ENCODE measurements at regions not wholly inside any gene's neighbourhood (a gene's known extent, or its start where the extent isn't known, plus 50 kb on each side); places are given as distances from the start of the nearest gene placed in this dataset.
A peak's percentile ranks its signal among the peaks of the same experiment; 100 is the strongest.

- H3K36me3 ChIP-seq (ENCODE audit: control insufficient read depth in 4 of 4, insufficient read depth in 4 of 4, low read length in 3 of 4): no peaks in the 10 kb centered on the region
- no peak for DNase-seq
- ChIA-PET CTCF (no interaction called here), POLR2A (no interaction called here)
- no peaks in the 10 kb centered on the region for H3K27me3 ChIP-seq (replicated peaks in 2 of 5; ENCODE audit: control insufficient read depth in 4 of 5, insufficient read depth in 5 of 5, low read length in 4 of 5)
- no peak overlapping the region for H3K27ac ChIP-seq (ENCODE audit: insufficient read depth in 1 of 2, low read depth in 1 of 2, low read length in 2 of 2, poor library complexity in 1 of 2, severe bottlenecking in 2 of 2)
- peaks cover 0 to 7% (median 2%) of the 10 kb centered on the region in 4 experiments for H3K4me1 ChIP-seq (ENCODE audit: control extremely low read depth in 1 of 4, control insufficient read depth in 4 of 4, insufficient read depth in 4 of 4, low read length in 3 of 4)
- H3K9me3 ChIP-seq (ENCODE audit: control extremely low read depth in 1 of 5, control insufficient read depth in 4 of 5, insufficient read depth in 2 of 5, low read depth in 1 of 5, low read length in 4 of 5): peaks cover 0 to 3% (median 0%) of the 10 kb centered on the region in 5 experiments
- 90% methylated on average over 2 of the region's 3 CpGs for WGBS (ENCODE audit: insufficient coverage)
- H3K4me3 ChIP-seq (ENCODE audit: control insufficient read depth in 1 of 7, extremely low read depth in 1 of 7, insufficient read depth in 4 of 7, low read depth in 2 of 7, low read length in 6 of 7): no peak overlapping the region
These were observed 855.0 kb downstream of the EPHA7 start for GRCh38 chr6:92564376-92564775.

GRCh38 chr6:92559611-92560010 lies 859.7 kb downstream of the EPHA7 start:
- DNase-seq: no peak
- no peaks in the 10 kb centered on the region for H3K27me3 ChIP-seq (replicated peaks in 2 of 5; ENCODE audit: control insufficient read depth in 4 of 5, insufficient read depth in 5 of 5, low read length in 4 of 5)

GRCh38 chr6:92559003-92559402 lies 860.4 kb downstream of the EPHA7 start:
- POLR2A ChIA-PET: no interaction called here
- WGBS (ENCODE audit: insufficient coverage): 100% methylated on average over 1 of the region's 2 CpGs
- CTCF ChIA-PET: no interaction called here
- DNase-seq: no peak
- Histone ChIP-seq H3K36me3 (ENCODE audit: control insufficient read depth in 4 of 4, insufficient read depth in 4 of 4, low read length in 3 of 4) (no peaks in the 10 kb centered on the region), H3K9me3 (ENCODE audit: control extremely low read depth in 1 of 5, control insufficient read depth in 4 of 5, insufficient read depth in 2 of 5, low read depth in 1 of 5, low read length in 4 of 5) (peaks cover 0 to 2% (median 0%) of the 10 kb centered on the region in 5 experiments), H3K4me3 (ENCODE audit: control insufficient read depth in 1 of 7, extremely low read depth in 1 of 7, insufficient read depth in 4 of 7, low read depth in 2 of 7, low read length in 6 of 7) (no peak overlapping the region), H3K27ac (ENCODE audit: insufficient read depth in 1 of 2, low read depth in 1 of 2, low read length in 2 of 2, poor library complexity in 1 of 2, severe bottlenecking in 2 of 2) (no peak overlapping the region), H3K4me1 (ENCODE audit: control extremely low read depth in 1 of 4, control insufficient read depth in 4 of 4, insufficient read depth in 4 of 4, low read length in 3 of 4) (peaks cover 0 to 11% (median 2%) of the 10 kb centered on the region in 4 experiments), H3K27me3 (replicated peaks in 2 of 5; ENCODE audit: control insufficient read depth in 4 of 5, insufficient read depth in 5 of 5, low read length in 4 of 5) (no peaks in the 10 kb centered on the region)

More at GRCh38 chr6:92559611-92560010, 859.7 kb downstream of the EPHA7 start:
- Histone ChIP-seq H3K27ac (ENCODE audit: insufficient read depth in 1 of 2, low read depth in 1 of 2, low read length in 2 of 2, poor library complexity in 1 of 2, severe bottlenecking in 2 of 2) (no peak overlapping the region), H3K4me3 (ENCODE audit: control insufficient read depth in 1 of 7, extremely low read depth in 1 of 7, insufficient read depth in 4 of 7, low read depth in 2 of 7, low read length in 6 of 7) (peak overlapping the region in 2 of 7 experiments; percentile 15 to 19), H3K9me3 (ENCODE audit: control extremely low read depth in 1 of 5, control insufficient read depth in 4 of 5, insufficient read depth in 2 of 5, low read depth in 1 of 5, low read length in 4 of 5) (peaks cover 0 to 2% (median 0%) of the 10 kb centered on the region in 5 experiments), H3K36me3 (ENCODE audit: control insufficient read depth in 4 of 4, insufficient read depth in 4 of 4, low read length in 3 of 4) (no peaks in the 10 kb centered on the region), H3K4me1 (ENCODE audit: control extremely low read depth in 1 of 4, control insufficient read depth in 4 of 4, insufficient read depth in 4 of 4, low read length in 3 of 4) (peaks cover 0 to 11% (median 2%) of the 10 kb centered on the region in 4 experiments)
- 0% methylated on average over 4 of the region's 5 CpGs for WGBS (ENCODE audit: insufficient coverage)
- ChIA-PET CTCF (no interaction called here), POLR2A (no interaction called here)

GRCh38 chr6:92550501-92550900 lies 868.9 kb downstream of the EPHA7 start:
- Histone ChIP-seq H3K36me3 (ENCODE audit: control insufficient read depth in 4 of 4, insufficient read depth in 4 of 4, low read length in 3 of 4) (no peaks in the 10 kb centered on the region), H3K27me3 (replicated peaks in 2 of 5; ENCODE audit: control insufficient read depth in 4 of 5, insufficient read depth in 5 of 5, low read length in 4 of 5) (no peaks in the 10 kb centered on the region), H3K27ac (ENCODE audit: insufficient read depth in 1 of 2, low read depth in 1 of 2, low read length in 2 of 2, poor library complexity in 1 of 2, severe bottlenecking in 2 of 2) (no peak overlapping the region), H3K4me3 (ENCODE audit: control insufficient read depth in 1 of 7, extremely low read depth in 1 of 7, insufficient read depth in 4 of 7, low read depth in 2 of 7, low read length in 6 of 7) (no peak overlapping the region), H3K9me3 (ENCODE audit: control extremely low read depth in 1 of 5, control insufficient read depth in 4 of 5, insufficient read depth in 2 of 5, low read depth in 1 of 5, low read length in 4 of 5) (no peaks in the 10 kb centered on the region), H3K4me1 (ENCODE audit: control extremely low read depth in 1 of 4, control insufficient read depth in 4 of 4, insufficient read depth in 4 of 4, low read length in 3 of 4) (no peaks in the 10 kb centered on the region)
- WGBS (ENCODE audit: insufficient coverage): no CpG with 5 or more reads among the region's 1 CpG
- no peak for DNase-seq
- ChIA-PET POLR2A (no interaction called here), CTCF (no interaction called here)

GRCh38 chr6:92545861-92546260 lies 873.5 kb downstream of the EPHA7 start:
- POLR2A ChIA-PET: no interaction called here
- Histone ChIP-seq H3K9me3 (ENCODE audit: control extremely low read depth in 1 of 5, control insufficient read depth in 4 of 5, insufficient read depth in 2 of 5, low read depth in 1 of 5, low read length in 4 of 5) (no peaks in the 10 kb centered on the region), H3K27me3 (replicated peaks in 2 of 5; ENCODE audit: control insufficient read depth in 4 of 5, insufficient read depth in 5 of 5, low read length in 4 of 5) (no peaks in the 10 kb centered on the region), H3K4me1 (ENCODE audit: control extremely low read depth in 1 of 4, control insufficient read depth in 4 of 4, insufficient read depth in 4 of 4, low read length in 3 of 4) (no peaks in the 10 kb centered on the region), H3K4me3 (ENCODE audit: control insufficient read depth in 1 of 7, extremely low read depth in 1 of 7, insufficient read depth in 4 of 7, low read depth in 2 of 7, low read length in 6 of 7) (no peak overlapping the region), H3K27ac (ENCODE audit: insufficient read depth in 1 of 2, low read depth in 1 of 2, low read length in 2 of 2, poor library complexity in 1 of 2, severe bottlenecking in 2 of 2) (no peak overlapping the region), H3K36me3 (ENCODE audit: control insufficient read depth in 4 of 4, insufficient read depth in 4 of 4, low read length in 3 of 4) (no peaks in the 10 kb centered on the region)
- no CpG with 5 or more reads among the region's 1 CpG for WGBS (ENCODE audit: insufficient coverage)
- DNase-seq: no peak
- CTCF ChIA-PET: no interaction called here

DNA sequence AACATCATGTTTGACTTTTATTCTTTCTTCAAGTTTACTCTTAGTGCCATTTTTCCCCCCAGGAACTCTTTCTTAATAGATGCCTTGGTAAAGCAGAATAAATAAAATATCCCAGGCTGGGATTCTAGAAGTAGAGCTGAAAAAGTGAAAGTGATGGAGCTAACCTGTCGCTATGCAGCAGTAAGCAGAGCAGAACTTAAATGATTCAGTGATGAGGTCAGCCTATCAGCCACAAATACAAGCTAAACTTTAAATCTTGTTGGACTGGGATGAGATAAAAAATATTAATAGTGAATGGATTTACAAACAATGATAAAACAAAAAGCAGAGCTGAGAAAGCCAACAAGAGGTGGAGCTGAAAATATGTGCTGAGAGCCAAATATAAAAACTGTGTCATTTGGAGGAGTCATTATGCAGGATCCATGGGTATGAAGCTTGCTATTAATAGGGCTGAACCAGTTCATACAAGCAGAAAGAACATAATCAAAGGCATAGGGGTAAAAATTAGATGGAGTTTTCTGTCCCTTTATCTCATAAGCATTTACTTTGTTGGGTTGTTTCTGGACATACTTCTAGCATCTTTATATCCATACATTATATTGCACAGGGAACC lies 877.8 kb downstream of the EPHA7 start:
- Histone ChIP-seq H3K4me3 (ENCODE audit: control insufficient read depth in 1 of 7, extremely low read depth in 1 of 7, insufficient read depth in 4 of 7, low read depth in 2 of 7, low read length in 6 of 7) (no peak overlapping the region), H3K27ac (ENCODE audit: insufficient read depth in 1 of 2, low read depth in 1 of 2, low read length in 2 of 2, poor library complexity in 1 of 2, severe bottlenecking in 2 of 2) (no peak overlapping the region), H3K36me3 (ENCODE audit: control insufficient read depth in 4 of 4, insufficient read depth in 4 of 4, low read length in 3 of 4) (no peaks in the 10 kb centered on the region), H3K27me3 (replicated peaks in 2 of 5; ENCODE audit: control insufficient read depth in 4 of 5, insufficient read depth in 5 of 5, low read length in 4 of 5) (no peaks in the 10 kb centered on the region), H3K9me3 (ENCODE audit: control extremely low read depth in 1 of 5, control insufficient read depth in 4 of 5, insufficient read depth in 2 of 5, low read depth in 1 of 5, low read length in 4 of 5) (no peaks in the 10 kb centered on the region), H3K4me1 (ENCODE audit: control extremely low read depth in 1 of 4, control insufficient read depth in 4 of 4, insufficient read depth in 4 of 4, low read length in 3 of 4) (no peaks in the 10 kb centered on the region)
- no CpG with 5 or more reads among the region's 1 CpG for WGBS (ENCODE audit: insufficient coverage)
- no peak for DNase-seq
- ChIA-PET CTCF (no interaction called here), POLR2A (no interaction called here)

GRCh38 chr6:92538926-92539325 lies 880.4 kb downstream of the EPHA7 start:
- no peak overlapping the region for H3K4me3 ChIP-seq (ENCODE audit: control insufficient read depth in 1 of 7, extremely low read depth in 1 of 7, insufficient read depth in 4 of 7, low read depth in 2 of 7, low read length in 6 of 7)
- no peaks in the 10 kb centered on the region for H3K9me3 ChIP-seq (ENCODE audit: control extremely low read depth in 1 of 5, control insufficient read depth in 4 of 5, insufficient read depth in 2 of 5, low read depth in 1 of 5, low read length in 4 of 5)
- ChIA-PET CTCF (no interaction called here), POLR2A (no interaction called here)
- H3K27me3 ChIP-seq (replicated peaks in 2 of 5; ENCODE audit: control insufficient read depth in 4 of 5, insufficient read depth in 5 of 5, low read length in 4 of 5): no peaks in the 10 kb centered on the region
- no peaks in the 10 kb centered on the region for H3K36me3 ChIP-seq (ENCODE audit: control insufficient read depth in 4 of 4, insufficient read depth in 4 of 4, low read length in 3 of 4)
- no peak overlapping the region for H3K27ac ChIP-seq (ENCODE audit: insufficient read depth in 1 of 2, low read depth in 1 of 2, low read length in 2 of 2, poor library complexity in 1 of 2, severe bottlenecking in 2 of 2)
- H3K4me1 ChIP-seq (ENCODE audit: control extremely low read depth in 1 of 4, control insufficient read depth in 4 of 4, insufficient read depth in 4 of 4, low read length in 3 of 4): no peaks in the 10 kb centered on the region
- DNase-seq: no peak

Measured in common myeloid progenitor, CD34-positive (primary cell).